Activated T-helper 17 cell treated with anti-CD3 and anti-CD28 coated beads, Interleukin-2, amount 50 U/mL, for 72 hours (primary cell): ENCODE measurements at regions not wholly inside any gene's neighbourhood (a gene's known extent, or its start where the extent isn't known, plus 50 kb on each side); places are given as distances from the start of the nearest gene placed in this dataset.
"Not testable (repeated sequence)": the region's sequence is repeated elsewhere in the genome, so short reads cannot be mapped to it uniquely, and the experiment has no call there.

Experiments
- ATAC-seq: fragments of 150-1000 bp; cut with Tn5 transposase; replicated peaks from 2 replicates; pipeline ENCODE4 v1.10.0; 2021; ENCODE audit warnings: mild to moderate bottlenecking, moderate library complexity
- H3K27ac Mint-ChIP-seq: one replicate; pipeline ENCODE4 v1.8.0; 2022; ENCODE audit warnings: mixed read lengths
- H3K27me3 Mint-ChIP-seq: one replicate; pipeline ENCODE4 v1.8.0; 2022; ENCODE audit warnings: mixed read lengths
- H3K36me3 Mint-ChIP-seq: one replicate; pipeline ENCODE4 v1.8.0; 2022; ENCODE audit warnings: low read depth, mild to moderate bottlenecking, mixed read lengths
- H3K4me1 Mint-ChIP-seq: one replicate; pipeline ENCODE4 v1.8.0; 2022; ENCODE audit warnings: mixed read lengths
- H3K4me3 Mint-ChIP-seq: one replicate; pipeline ENCODE4 v1.8.0; 2022; ENCODE audit warnings: mild to moderate bottlenecking, mixed read lengths
- H3K9me3 Mint-ChIP-seq: one replicate; pipeline ENCODE4 v1.8.0; 2022; ENCODE audit warnings: mixed read lengths

DNA sequence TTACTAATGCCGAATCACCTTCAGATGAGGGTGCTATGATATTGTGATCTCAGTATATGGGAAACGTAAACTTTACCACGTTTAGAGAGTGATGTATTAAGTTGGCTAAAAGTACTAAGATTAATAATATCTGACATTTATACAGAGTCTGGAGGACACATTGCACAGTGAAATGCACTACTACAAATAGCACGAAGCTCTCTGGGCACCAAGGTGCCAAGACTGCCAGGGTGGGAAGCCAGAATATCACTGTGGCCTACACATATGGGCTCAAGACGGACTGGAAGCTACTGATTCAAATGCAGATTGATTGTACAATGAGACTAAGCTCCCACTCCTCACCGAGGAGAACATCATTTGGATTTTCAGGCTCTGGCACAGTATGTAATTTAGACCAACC, 113.3 kb upstream of the LIPC start:
- H3K4me1 Mint-ChIP-seq = peaks cover 16% of the 10 kb centered on the region
- no peaks in the 10 kb centered on the region for H3K36me3 Mint-ChIP-seq
- no peaks in the 10 kb centered on the region for H3K27me3 Mint-ChIP-seq
- H3K4me3 Mint-ChIP-seq = no peak overlapping the region
- no peak overlapping the region for H3K27ac Mint-ChIP-seq
- ATAC-seq = no peak
- no peaks in the 10 kb centered on the region for H3K9me3 Mint-ChIP-seq

GRCh38 chr15:58321034-58321433, 110.8 kb upstream of the LIPC start:
- Mint-ChIP-seq H3K4me1 (no peaks in the 10 kb centered on the region), H3K4me3 (no peak overlapping the region), H3K27ac (no peak overlapping the region), H3K27me3 (no peaks in the 10 kb centered on the region), H3K9me3 (no peaks in the 10 kb centered on the region), H3K36me3 (no peaks in the 10 kb centered on the region)
- peak; percentile 16 for ATAC-seq

- no peak overlapping the region for H3K27ac Mint-ChIP-seq
- peaks cover 7% of the 10 kb centered on the region for H3K27me3 Mint-ChIP-seq
- no peak for ATAC-seq
- H3K4me1 Mint-ChIP-seq = no peaks in the 10 kb centered on the region
- no peaks in the 10 kb centered on the region for H3K9me3 Mint-ChIP-seq
- no peaks in the 10 kb centered on the region for H3K36me3 Mint-ChIP-seq
- no peak overlapping the region for H3K4me3 Mint-ChIP-seq
These were observed 109.5 kb upstream of the LIPC start for GRCh38 chr15:58322253-58322652.

- not testable (repeated sequence) for H3K4me1 Mint-ChIP-seq, ATAC-seq, H3K27ac Mint-ChIP-seq, H3K27me3 Mint-ChIP-seq, H3K36me3 Mint-ChIP-seq, H3K4me3 Mint-ChIP-seq, H3K9me3 Mint-ChIP-seq
These were observed 108.5 kb upstream of the LIPC start for GRCh38 chr15:58323321-58323720.

GRCh38 chr15:58324533-58324932, 107.3 kb upstream of the LIPC start:
- Mint-ChIP-seq H3K9me3 (no peaks in the 10 kb centered on the region), H3K36me3 (no peaks in the 10 kb centered on the region), H3K27me3 (peaks cover 7% of the 10 kb centered on the region), H3K4me1 (no peaks in the 10 kb centered on the region), H3K27ac (no peak overlapping the region), H3K4me3 (no peak overlapping the region)
- ATAC-seq = no peak

- Mint-ChIP-seq H3K36me3 (no peaks in the 10 kb centered on the region), H3K4me3 (no peak overlapping the region), H3K27me3 (peaks cover 7% of the 10 kb centered on the region), H3K9me3 (no peaks in the 10 kb centered on the region), H3K4me1 (peaks cover 28% of the 10 kb centered on the region), H3K27ac (no peak overlapping the region)
- no peak for ATAC-seq
These were observed 103.8 kb upstream of the LIPC start for GRCh38 chr15:58327958-58328357.

DNA sequence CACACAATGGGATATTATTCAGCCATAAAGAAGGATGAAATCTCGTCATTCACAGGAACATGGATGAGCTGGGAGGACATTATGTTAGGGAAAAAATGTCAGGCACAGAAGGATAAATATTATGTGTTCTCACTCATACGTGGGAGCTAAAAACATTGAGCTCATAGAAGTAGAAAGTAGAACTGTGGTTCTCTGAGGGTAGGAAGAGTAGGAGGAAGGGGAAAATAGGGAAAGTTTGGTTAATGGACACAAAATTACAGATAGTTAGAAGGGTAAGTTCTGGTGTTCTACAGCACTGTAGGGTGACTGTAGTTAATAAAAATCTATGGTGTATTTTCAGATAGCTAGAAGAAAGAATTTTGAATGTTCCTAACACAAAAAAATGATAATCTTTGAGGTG, 102.6 kb upstream of the LIPC start:
- ATAC-seq = no peak
- Mint-ChIP-seq H3K9me3 (no peaks in the 10 kb centered on the region), H3K27ac (no peak overlapping the region), H3K4me1 (peaks cover 36% of the 10 kb centered on the region), H3K27me3 (peaks cover 7% of the 10 kb centered on the region), H3K4me3 (no peak overlapping the region), H3K36me3 (no peaks in the 10 kb centered on the region)

GRCh38 chr15:58329781-58330671, 101.8 kb upstream of the LIPC start:
- Mint-ChIP-seq H3K4me1 (peaks cover 40% of the 10 kb centered on the region), H3K27ac (peak overlapping the region; percentile 100)

DNA sequence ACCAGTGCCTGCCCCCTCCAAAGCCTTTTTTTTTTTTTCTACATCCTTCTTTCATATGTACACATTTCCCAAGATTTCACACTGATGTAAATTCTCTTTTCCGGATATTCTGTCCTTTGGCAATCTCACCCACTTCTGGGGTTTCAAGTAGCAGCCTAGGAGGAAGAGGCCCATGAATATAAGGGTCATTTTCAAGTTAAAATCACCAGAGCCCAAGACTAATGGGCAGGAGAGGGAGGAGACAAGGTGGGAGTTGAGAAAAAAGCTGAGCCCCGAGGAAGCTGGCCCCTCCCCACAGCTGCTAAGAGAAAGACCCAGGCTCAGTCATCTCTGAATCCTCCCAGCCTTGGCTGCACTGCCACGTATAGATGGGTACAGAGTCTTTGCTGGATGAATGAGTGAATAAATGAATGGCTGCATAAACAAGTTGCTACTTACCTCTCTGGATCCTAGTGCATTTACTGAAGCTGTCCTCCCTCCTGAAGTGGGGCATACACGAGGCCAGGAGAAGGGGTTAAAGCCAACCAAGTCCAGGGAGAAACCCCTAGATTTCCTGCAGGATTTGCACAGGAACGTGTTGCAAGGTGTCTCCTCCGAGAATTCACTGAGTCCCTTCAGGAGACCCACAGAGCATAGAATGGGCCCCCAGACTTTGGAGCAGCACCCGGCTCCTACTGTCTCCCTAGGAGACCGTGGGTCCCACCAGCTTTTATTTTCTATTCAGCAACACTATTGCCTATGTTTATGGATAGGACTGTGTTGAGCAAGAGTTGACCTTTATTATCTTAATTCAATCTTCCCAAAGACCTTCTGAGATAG, 100.8 kb upstream of the LIPC start:
- Mint-ChIP-seq H3K9me3 (peaks cover 5% of the 10 kb centered on the region), H3K4me3 (peak overlapping the region; percentile 80), H3K36me3 (no peaks in the 10 kb centered on the region), H3K27me3 (peaks cover 7% of the 10 kb centered on the region), H3K4me1 (peaks cover 41% of the 10 kb centered on the region), H3K27ac (peak overlapping the region; percentile 100)
- ATAC-seq = no peak

More at GRCh38 chr15:58329781-58330671, 101.8 kb upstream of the LIPC start:
- Mint-ChIP-seq H3K27me3 (peaks cover 7% of the 10 kb centered on the region), H3K4me3 (no peak overlapping the region), H3K36me3 (no peaks in the 10 kb centered on the region), H3K9me3 (peaks cover 3% of the 10 kb centered on the region)
- no peak for ATAC-seq

DNA sequence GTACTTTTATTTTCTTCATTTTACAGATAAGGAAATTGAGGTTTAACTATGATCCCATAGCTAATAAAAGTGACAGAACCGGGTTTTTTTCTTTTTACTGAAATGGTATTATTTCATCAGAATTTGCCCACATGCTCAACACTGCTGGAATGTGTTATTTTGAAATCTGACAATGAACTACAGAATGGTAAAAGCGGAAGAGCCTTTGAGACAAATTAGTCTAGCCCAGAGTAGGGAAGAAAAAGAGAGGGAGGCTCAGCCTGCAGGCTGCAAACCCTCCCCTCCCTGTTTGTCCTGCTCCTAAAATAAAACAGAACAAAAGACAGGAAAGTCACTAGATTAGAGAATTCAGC, 100.3 kb upstream of the LIPC start:
- Mint-ChIP-seq H3K4me1 (peaks cover 41% of the 10 kb centered on the region), H3K4me3 (peak overlapping the region; percentile 80), H3K9me3 (peaks cover 5% of the 10 kb centered on the region), H3K27me3 (peaks cover 5% of the 10 kb centered on the region), H3K27ac (peak overlapping the region; percentile 100), H3K36me3 (no peaks in the 10 kb centered on the region)
- no peak for ATAC-seq

DNA sequence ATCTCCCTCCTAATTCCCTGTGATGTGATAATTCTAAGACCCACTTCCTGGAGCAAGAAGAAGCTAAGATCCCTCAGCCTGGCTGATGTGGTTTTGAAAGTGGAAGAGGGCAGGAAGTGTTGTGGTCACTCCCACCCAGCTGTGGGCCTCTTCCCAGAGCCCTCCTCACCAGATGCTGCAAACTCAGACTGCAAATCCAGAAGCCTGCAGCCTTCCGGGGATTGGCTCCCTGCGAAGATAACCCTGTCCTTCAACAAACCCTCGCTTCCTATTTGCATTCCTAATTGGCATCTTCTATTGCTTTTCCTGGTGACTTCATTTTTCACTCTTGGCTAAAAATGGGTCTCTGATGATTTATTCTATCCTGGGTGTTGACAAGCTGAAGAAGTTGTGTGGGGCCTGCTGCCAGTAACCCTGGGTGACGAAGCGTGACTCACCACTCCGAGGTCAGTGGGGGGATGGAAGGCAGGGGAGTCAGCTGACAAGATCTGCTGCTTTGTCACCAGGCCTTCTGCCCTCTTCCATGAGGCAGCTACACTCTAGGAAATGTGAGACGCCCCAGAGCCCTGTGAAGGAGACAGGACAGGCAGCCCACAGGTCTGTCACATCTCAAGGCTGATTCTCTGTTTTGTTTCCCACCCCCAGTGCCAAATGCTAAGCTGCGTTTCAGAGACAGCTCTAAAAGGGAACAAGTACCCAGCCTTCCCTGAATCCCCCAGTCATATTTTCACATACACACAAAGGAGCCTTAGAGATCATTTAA, 99.7 kb upstream of the LIPC start:
- H3K27ac Mint-ChIP-seq = peak overlapping the region; percentile 100
- H3K4me3 Mint-ChIP-seq = peak overlapping the region; percentile 80
- H3K4me1 Mint-ChIP-seq = peaks cover 41% of the 10 kb centered on the region
- H3K9me3 Mint-ChIP-seq = peaks cover 5% of the 10 kb centered on the region
- no peaks in the 10 kb centered on the region for H3K27me3 Mint-ChIP-seq
- peak; percentile 93 for ATAC-seq
- H3K36me3 Mint-ChIP-seq = no peaks in the 10 kb centered on the region

GRCh38 chr15:58332676-58333400, 99.0 kb upstream of the LIPC start:
- Mint-ChIP-seq H3K27ac (peak overlapping the region; percentile 100), H3K36me3 (no peaks in the 10 kb centered on the region), H3K27me3 (no peaks in the 10 kb centered on the region), H3K9me3 (peaks cover 5% of the 10 kb centered on the region), H3K4me1 (peaks cover 41% of the 10 kb centered on the region), H3K4me3 (peak overlapping the region; percentile 80)
- peak; percentile 76 for ATAC-seq

DNA sequence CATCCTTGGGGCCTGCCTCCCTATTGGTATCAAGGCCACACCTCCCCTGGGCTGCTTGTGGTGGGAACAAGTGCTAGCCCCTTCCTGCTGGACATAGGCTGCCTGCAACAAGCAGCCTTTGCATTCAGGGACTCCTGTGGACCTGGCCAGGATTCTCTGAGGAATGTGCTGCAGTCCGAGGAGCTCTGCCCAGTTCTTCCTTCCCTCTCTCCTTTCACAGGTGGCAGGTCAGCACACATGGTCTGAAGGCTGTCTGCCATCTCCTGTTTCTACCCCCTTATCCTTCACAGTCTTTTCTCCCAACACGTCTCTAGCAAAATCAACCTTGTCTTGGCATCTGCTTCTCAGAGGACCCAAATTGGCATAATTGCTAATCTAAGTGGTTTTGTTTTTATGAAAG, 97.0 kb upstream of the LIPC start:
- ATAC-seq = no peak

GRCh38 chr15:58336161-58336560, 95.6 kb upstream of the LIPC start:
- Mint-ChIP-seq H3K27ac (no peak overlapping the region), H3K4me3 (no peak overlapping the region), H3K27me3 (no peaks in the 10 kb centered on the region), H3K9me3 (peaks cover 5% of the 10 kb centered on the region), H3K36me3 (no peaks in the 10 kb centered on the region), H3K4me1 (peaks cover 35% of the 10 kb centered on the region)
- ATAC-seq = no peak

More for the DNA sequence above, 97.0 kb upstream of the LIPC start:
- Mint-ChIP-seq H3K27me3 (no peaks in the 10 kb centered on the region), H3K36me3 (no peaks in the 10 kb centered on the region), H3K4me1 (peaks cover 42% of the 10 kb centered on the region), H3K9me3 (peaks cover 5% of the 10 kb centered on the region), H3K27ac (peak overlapping the region; percentile 100), H3K4me3 (no peak overlapping the region)
